ENCODE measurements at regions not wholly inside any gene's neighbourhood (a gene's known extent, or its start where the extent isn't known, plus 50 kb on each side); places are given as distances from the start of the nearest gene placed in this dataset.

DNA sequence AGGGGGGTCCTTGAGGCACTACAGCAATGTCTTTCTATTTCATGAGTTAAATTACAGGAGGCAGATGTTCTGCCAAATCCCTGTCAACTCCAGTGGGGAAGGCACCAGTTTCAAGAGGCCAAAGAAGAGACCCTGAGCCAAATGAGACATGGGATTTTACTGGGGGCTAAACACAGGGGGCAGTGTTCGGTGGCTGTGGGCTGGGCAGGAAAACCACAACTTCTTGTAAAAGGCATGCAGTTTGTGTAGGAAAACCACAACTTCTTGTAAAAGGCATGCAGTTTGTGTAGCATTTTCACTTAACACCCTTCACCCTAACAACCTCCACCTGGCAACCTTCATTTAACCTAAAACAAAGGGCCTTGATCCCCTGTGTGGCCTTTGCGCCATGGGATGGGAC is 61.0 kb downstream of the POLR2M start:
- Histone ChIP-seq H3K27me3 (ENCODE audit: control insufficient read depth in 1 of 2, insufficient read depth in 2 of 2, low read length in 2 of 2) (no peaks in the 10 kb centered on the region), H3K4me3 (ENCODE audit: low read depth in 1 of 2, low read length in 2 of 2) (no peak overlapping the region), H3K9ac (ENCODE audit: low read depth in 1 of 2, low read length in 2 of 2) (no peak overlapping the region), H3K36me3 (ENCODE audit: control insufficient read depth in 1 of 2, insufficient read depth in 2 of 2, low read length in 2 of 2) (no peaks in the 10 kb centered on the region), H3K9me3 (ENCODE audit: control insufficient read depth in 1 of 2, low read length in 2 of 2) (no peaks in the 10 kb centered on the region), H3K4me1 (ENCODE audit: control insufficient read depth in 1 of 2, insufficient read depth in 2 of 2, low read length in 2 of 2) (no peaks in the 10 kb centered on the region), H3K27ac (ENCODE audit: low read depth, low read length) (no peak overlapping the region)

GRCh38 chr15:57769266-57769665 is 62.8 kb downstream of the POLR2M start:
- H3K4me3 ChIP-seq (ENCODE audit: low read depth in 1 of 2, low read length in 2 of 2) = no peak overlapping the region
- H3K27me3 ChIP-seq (ENCODE audit: control insufficient read depth in 1 of 2, insufficient read depth in 2 of 2, low read length in 2 of 2) = no peaks in the 10 kb centered on the region
- H3K4me1 ChIP-seq (ENCODE audit: control insufficient read depth in 1 of 2, insufficient read depth in 2 of 2, low read length in 2 of 2) = no peaks in the 10 kb centered on the region
- no peaks in the 10 kb centered on the region for H3K9me3 ChIP-seq (ENCODE audit: control insufficient read depth in 1 of 2, low read length in 2 of 2)
- no peak overlapping the region for H3K9ac ChIP-seq (ENCODE audit: low read depth in 1 of 2, low read length in 2 of 2)
- H3K27ac ChIP-seq (ENCODE audit: low read depth, low read length) = no peak overlapping the region
- no peaks in the 10 kb centered on the region for H3K36me3 ChIP-seq (ENCODE audit: control insufficient read depth in 1 of 2, insufficient read depth in 2 of 2, low read length in 2 of 2)

DNA sequence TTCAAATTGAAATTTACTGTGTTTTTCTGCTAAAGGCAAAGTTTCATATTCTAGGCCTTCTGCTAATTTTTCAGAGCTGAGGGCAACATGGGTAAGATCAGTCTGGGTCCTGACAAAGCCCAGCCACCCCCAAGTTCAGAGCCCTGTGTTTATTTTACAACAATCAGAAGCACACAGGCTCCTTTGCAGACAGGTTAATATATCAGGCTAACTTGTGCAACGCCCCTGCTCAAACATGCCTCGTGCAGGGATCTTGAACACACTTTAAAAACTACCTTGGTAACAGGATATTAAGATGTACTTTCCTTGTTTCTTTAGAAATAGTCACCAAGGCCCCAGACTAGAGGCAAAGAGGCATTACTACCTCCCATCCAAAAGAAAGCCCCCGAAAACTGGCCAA is 64.0 kb downstream of the POLR2M start:
- Histone ChIP-seq H3K4me1 (ENCODE audit: control insufficient read depth in 1 of 2, insufficient read depth in 2 of 2, low read length in 2 of 2) (no peaks in the 10 kb centered on the region), H3K9ac (ENCODE audit: low read depth in 1 of 2, low read length in 2 of 2) (no peak overlapping the region), H3K27ac (ENCODE audit: low read depth, low read length) (no peak overlapping the region), H3K36me3 (ENCODE audit: control insufficient read depth in 1 of 2, insufficient read depth in 2 of 2, low read length in 2 of 2) (no peaks in the 10 kb centered on the region), H3K9me3 (ENCODE audit: control insufficient read depth in 1 of 2, low read length in 2 of 2) (no peaks in the 10 kb centered on the region), H3K27me3 (ENCODE audit: control insufficient read depth in 1 of 2, insufficient read depth in 2 of 2, low read length in 2 of 2) (no peaks in the 10 kb centered on the region), H3K4me3 (ENCODE audit: low read depth in 1 of 2, low read length in 2 of 2) (no peak overlapping the region)

DNA sequence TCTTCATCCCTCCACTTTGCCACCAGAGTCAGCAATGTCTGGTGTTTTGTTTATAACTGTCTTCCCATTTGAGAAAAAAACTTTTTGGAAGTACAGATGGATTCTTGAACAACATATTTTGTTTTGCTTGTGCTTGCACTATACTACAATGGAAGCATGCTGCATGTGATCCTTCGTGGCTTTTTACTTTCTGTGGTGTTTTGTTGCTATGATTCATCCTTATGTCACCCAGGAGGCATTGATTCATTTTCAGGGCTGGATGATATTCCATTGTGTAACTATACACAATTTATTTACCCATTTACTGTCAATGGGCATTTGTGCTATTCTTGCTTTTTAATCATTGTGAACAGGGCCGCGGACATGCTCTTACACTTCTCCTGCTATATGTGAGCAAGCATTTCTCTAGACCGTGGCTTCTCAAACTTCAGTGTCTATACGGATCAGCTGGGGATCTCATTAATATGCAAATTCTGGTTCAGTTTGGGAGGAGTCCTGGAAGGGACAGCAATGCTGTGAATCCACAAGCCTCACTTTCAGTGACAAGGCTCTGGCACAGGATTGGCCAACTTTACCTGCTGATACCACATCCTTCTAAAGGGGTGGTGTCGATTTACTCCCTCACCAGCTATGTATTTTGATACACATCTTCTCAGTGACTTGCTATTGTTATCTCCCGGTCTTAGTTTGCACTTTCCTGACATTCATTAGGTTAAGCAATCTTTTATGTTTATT is 65.9 kb downstream of the POLR2M start:
- H3K36me3 ChIP-seq (ENCODE audit: control insufficient read depth in 1 of 2, insufficient read depth in 2 of 2, low read length in 2 of 2) = no peaks in the 10 kb centered on the region
- H3K9me3 ChIP-seq (ENCODE audit: control insufficient read depth in 1 of 2, low read length in 2 of 2) = no peaks in the 10 kb centered on the region
- no peak overlapping the region for H3K27ac ChIP-seq (ENCODE audit: low read depth, low read length)
- no peak overlapping the region for H3K4me3 ChIP-seq (ENCODE audit: low read depth in 1 of 2, low read length in 2 of 2)
- H3K27me3 ChIP-seq (ENCODE audit: control insufficient read depth in 1 of 2, insufficient read depth in 2 of 2, low read length in 2 of 2) = no peaks in the 10 kb centered on the region
- no peak overlapping the region for H3K9ac ChIP-seq (ENCODE audit: low read depth in 1 of 2, low read length in 2 of 2)
- H3K4me1 ChIP-seq (ENCODE audit: control insufficient read depth in 1 of 2, insufficient read depth in 2 of 2, low read length in 2 of 2) = no peaks in the 10 kb centered on the region

GRCh38 chr15:57773051-57773450 is 66.5 kb downstream of the POLR2M start:
- H3K9ac ChIP-seq (ENCODE audit: low read depth in 1 of 2, low read length in 2 of 2) = no peak overlapping the region
- no peaks in the 10 kb centered on the region for H3K9me3 ChIP-seq (ENCODE audit: control insufficient read depth in 1 of 2, low read length in 2 of 2)
- H3K36me3 ChIP-seq (ENCODE audit: control insufficient read depth in 1 of 2, insufficient read depth in 2 of 2, low read length in 2 of 2) = no peaks in the 10 kb centered on the region
- no peaks in the 10 kb centered on the region for H3K4me1 ChIP-seq (ENCODE audit: control insufficient read depth in 1 of 2, insufficient read depth in 2 of 2, low read length in 2 of 2)
- H3K27me3 ChIP-seq (ENCODE audit: control insufficient read depth in 1 of 2, insufficient read depth in 2 of 2, low read length in 2 of 2) = no peaks in the 10 kb centered on the region
- H3K27ac ChIP-seq (ENCODE audit: low read depth, low read length) = no peak overlapping the region
- no peak overlapping the region for H3K4me3 ChIP-seq (ENCODE audit: low read depth in 1 of 2, low read length in 2 of 2)

GRCh38 chr15:57777003-57777402 is 70.5 kb downstream of the POLR2M start:
- no peaks in the 10 kb centered on the region for H3K9me3 ChIP-seq (ENCODE audit: control insufficient read depth in 1 of 2, low read length in 2 of 2)
- no peak overlapping the region for H3K9ac ChIP-seq (ENCODE audit: low read depth in 1 of 2, low read length in 2 of 2)
- H3K27me3 ChIP-seq (ENCODE audit: control insufficient read depth in 1 of 2, insufficient read depth in 2 of 2, low read length in 2 of 2) = no peaks in the 10 kb centered on the region
- no peak overlapping the region for H3K4me3 ChIP-seq (ENCODE audit: low read depth in 1 of 2, low read length in 2 of 2)
- H3K27ac ChIP-seq (ENCODE audit: low read depth, low read length) = no peak overlapping the region
- no peaks in the 10 kb centered on the region for H3K36me3 ChIP-seq (ENCODE audit: control insufficient read depth in 1 of 2, insufficient read depth in 2 of 2, low read length in 2 of 2)
- H3K4me1 ChIP-seq (ENCODE audit: control insufficient read depth in 1 of 2, insufficient read depth in 2 of 2, low read length in 2 of 2) = peaks cover 0 to 3% of the 10 kb centered on the region in 2 donors

- Histone ChIP-seq H3K36me3 (ENCODE audit: control insufficient read depth in 1 of 2, insufficient read depth in 2 of 2, low read length in 2 of 2) (no peaks in the 10 kb centered on the region), H3K27ac (ENCODE audit: low read depth, low read length) (no peak overlapping the region), H3K9me3 (ENCODE audit: control insufficient read depth in 1 of 2, low read length in 2 of 2) (no peaks in the 10 kb centered on the region), H3K9ac (ENCODE audit: low read depth in 1 of 2, low read length in 2 of 2) (no peak overlapping the region), H3K27me3 (ENCODE audit: control insufficient read depth in 1 of 2, insufficient read depth in 2 of 2, low read length in 2 of 2) (no peaks in the 10 kb centered on the region), H3K4me1 (ENCODE audit: control insufficient read depth in 1 of 2, insufficient read depth in 2 of 2, low read length in 2 of 2) (peaks cover 0 to 3% of the 10 kb centered on the region in 2 donors), H3K4me3 (ENCODE audit: low read depth in 1 of 2, low read length in 2 of 2) (no peak overlapping the region)
Observed at GRCh38 chr15:57780471-57780870, 74.0 kb downstream of the POLR2M start.

DNA sequence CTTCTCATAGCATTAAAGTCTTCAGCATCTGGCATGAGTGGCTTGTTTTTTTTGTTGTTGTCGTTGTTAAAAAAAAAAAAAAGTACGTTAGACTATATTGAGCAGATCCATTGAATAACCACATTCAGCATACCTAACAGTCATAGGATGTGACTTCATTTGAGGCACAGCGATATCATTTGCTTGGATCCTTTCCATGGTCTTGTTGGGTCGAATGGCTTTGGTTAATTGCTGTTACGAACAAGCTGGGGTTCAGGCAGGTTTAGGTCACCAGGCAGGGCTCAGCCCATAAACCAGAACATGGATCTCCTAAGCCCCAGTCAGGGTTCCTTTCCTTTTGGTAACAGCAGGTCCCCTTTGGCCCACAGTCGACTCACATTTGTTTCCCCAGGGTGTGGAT is 76.2 kb downstream of the POLR2M start:
- Histone ChIP-seq H3K27ac (ENCODE audit: low read depth, low read length) (no peak overlapping the region), H3K4me3 (ENCODE audit: low read depth in 1 of 2, low read length in 2 of 2) (no peak overlapping the region)

GRCh38 chr15:57784081-57784511 is 77.6 kb downstream of the POLR2M start:
- no peaks in the 10 kb centered on the region for H3K9me3 ChIP-seq (ENCODE audit: control insufficient read depth in 1 of 2, low read length in 2 of 2)
- no peak overlapping the region for H3K4me3 ChIP-seq (ENCODE audit: low read depth in 1 of 2, low read length in 2 of 2)
- no peak overlapping the region for H3K27ac ChIP-seq (ENCODE audit: low read depth, low read length)
- H3K36me3 ChIP-seq (ENCODE audit: control insufficient read depth in 1 of 2, insufficient read depth in 2 of 2, low read length in 2 of 2) = no peaks in the 10 kb centered on the region
- peaks cover 0 to 5% of the 10 kb centered on the region in 2 donors for H3K27me3 ChIP-seq (ENCODE audit: control insufficient read depth in 1 of 2, insufficient read depth in 2 of 2, low read length in 2 of 2)
- H3K4me1 ChIP-seq (ENCODE audit: control insufficient read depth in 1 of 2, insufficient read depth in 2 of 2, low read length in 2 of 2) = peaks cover 0 to 3% of the 10 kb centered on the region in 2 donors
- no peak overlapping the region for H3K9ac ChIP-seq (ENCODE audit: low read depth in 1 of 2, low read length in 2 of 2)

More for the DNA sequence above, 76.2 kb downstream of the POLR2M start:
- no peaks in the 10 kb centered on the region for H3K27me3 ChIP-seq (ENCODE audit: control insufficient read depth in 1 of 2, insufficient read depth in 2 of 2, low read length in 2 of 2)
- no peaks in the 10 kb centered on the region for H3K9me3 ChIP-seq (ENCODE audit: control insufficient read depth in 1 of 2, low read length in 2 of 2)
- H3K36me3 ChIP-seq (ENCODE audit: control insufficient read depth in 1 of 2, insufficient read depth in 2 of 2, low read length in 2 of 2) = no peaks in the 10 kb centered on the region
- peaks cover 0 to 3% of the 10 kb centered on the region in 2 donors for H3K4me1 ChIP-seq (ENCODE audit: control insufficient read depth in 1 of 2, insufficient read depth in 2 of 2, low read length in 2 of 2)
- H3K9ac ChIP-seq (ENCODE audit: low read depth in 1 of 2, low read length in 2 of 2) = no peak overlapping the region

DNA sequence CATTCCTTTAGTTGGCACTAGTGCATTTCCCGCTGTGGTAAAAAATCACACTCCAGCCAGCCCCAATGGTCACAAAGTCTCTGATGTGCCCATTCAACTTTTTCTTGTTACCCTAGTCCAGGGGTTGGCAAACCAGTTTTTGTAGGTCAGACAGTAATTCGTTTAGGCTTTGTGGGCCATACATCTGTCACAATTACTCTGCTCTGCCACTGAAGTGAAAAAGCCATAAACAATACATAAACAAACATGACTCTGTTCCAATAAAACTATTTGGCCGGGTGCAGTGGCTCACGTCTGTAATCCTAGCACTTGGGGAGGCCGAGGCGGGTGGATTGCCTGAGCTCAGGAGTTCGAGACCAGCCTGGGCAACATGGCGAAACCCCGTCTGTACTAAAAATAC is 78.5 kb downstream of the POLR2M start:
- Histone ChIP-seq H3K9ac (ENCODE audit: low read depth in 1 of 2, low read length in 2 of 2) (no peak overlapping the region), H3K4me3 (ENCODE audit: low read depth in 1 of 2, low read length in 2 of 2) (no peak overlapping the region), H3K4me1 (ENCODE audit: control insufficient read depth in 1 of 2, insufficient read depth in 2 of 2, low read length in 2 of 2) (no peaks in the 10 kb centered on the region), H3K27ac (ENCODE audit: low read depth, low read length) (no peak overlapping the region), H3K36me3 (ENCODE audit: control insufficient read depth in 1 of 2, insufficient read depth in 2 of 2, low read length in 2 of 2) (no peaks in the 10 kb centered on the region), H3K9me3 (ENCODE audit: control insufficient read depth in 1 of 2, low read length in 2 of 2) (no peaks in the 10 kb centered on the region), H3K27me3 (ENCODE audit: control insufficient read depth in 1 of 2, insufficient read depth in 2 of 2, low read length in 2 of 2) (peaks cover 0 to 5% of the 10 kb centered on the region in 2 donors)

All from duodenal mucosa (tissue), 2 donors.